HCT116 (cell line): ENCODE measurements at regions not wholly inside any gene's neighbourhood (a gene's known extent, or its start where the extent isn't known, plus 50 kb on each side); places are given as distances from the start of the nearest gene placed in this dataset.

Experiments used
- ATAC-seq: fragments of 200-7000 bp; cut with Tn5 transposase; 2 replicates; pipeline ENCODE4 v1.9.1; 2020; ENCODE audit warnings: mild to moderate bottlenecking, moderate library complexity
- BruUV-seq: library from RNA; stranded (reverse); fragments of 400-500 nt; replicated peaks from 2 replicates; lab custom pipeline; 2021; lab: Mats Ljungman, UMichigan
- CTCF ChIA-PET: fragments of 300-600 bp; sonication (Branson Sonifier 250); formaldehyde crosslinking; loops from one replicate; lab custom pipeline; 2021; ENCODE audit warnings: antibody characterized with exemption; lab: Charles Lee
- POLR2A ChIA-PET: fragments of 300-600, 350-600 bp; sonication (Branson Sonifier 250); formaldehyde crosslinking; loops from one replicate; lab custom pipeline; 2021; ENCODE audit warnings: antibody characterized with exemption; lab: Charles Lee
- RAD21 ChIA-PET, 2 experiments: fragments of 300-600 bp; sonication (Branson Sonifier 250); formaldehyde crosslinking; loops; one replicate each; lab custom pipeline; 2023; ENCODE audit warnings: low total read pairs in 2 of 2; ENCODE audit not compliant: uncharacterized antibody in 2 of 2, unreplicated experiment in 2 of 2, low non-redundant PET in 1 of 2; lab: Charles Lee
- DNase-seq: peaks from one replicate; pipeline ENCODE4 v3.0.0-alpha.2; 2010; ENCODE audit warnings: low read depth, low spot score
- H2AFZ ChIP-seq: fragments of 200-600 bp; shearing (Covaris generic), sonication (generic); 2 replicates; pipeline ENCODE4 v1.6.1; 2017; ENCODE audit warnings: low read depth, mixed run types, mixed read lengths, antibody characterized with exemption, low read length; ENCODE audit not compliant: poor library complexity, severe bottlenecking
- H3K27ac ChIP-seq: 2 replicates; pipeline ENCODE4 v1.5.1; 2012; ENCODE audit warnings: low read depth, low read length
- H3K27me3 ChIP-seq: fragments of 200-600 bp; sonication (generic); 2 replicates; pipeline ENCODE4 v1.6.1; 2016; ENCODE audit warnings: mixed run types, low read length, mixed read lengths; ENCODE audit not compliant: insufficient read depth
- H3K36me3 ChIP-seq, 2 experiments: fragments of 200-500 bp in 1 of 2; fragments of 200-600 bp in 1 of 2; sonication (Bioruptor generic) in 1 of 2; sonication (generic) in 1 of 2; 2 replicates each; pipeline versions ENCODE4 v1.5.1 to v1.6.1; 2014 to 2016; ENCODE audit warnings: low read length in 2 of 2, inconsistent platforms in 1 of 2, mixed read lengths in 1 of 2, mixed run types in 1 of 2; ENCODE audit not compliant: insufficient read depth in 2 of 2, control insufficient read depth in 1 of 2
- H3K4me1 ChIP-seq, 2 experiments: fragments of 200-600 bp in 1 of 2; sonication (generic) in 1 of 2; 2 replicates each; pipeline versions ENCODE4 v1.5.1 to v1.6.1; 2012 to 2017; ENCODE audit warnings: low read length in 2 of 2, inconsistent platforms in 1 of 2, mild to moderate bottlenecking in 1 of 2, mixed read lengths in 1 of 2, mixed run types in 1 of 2, moderate library complexity in 1 of 2; ENCODE audit not compliant: insufficient read depth in 2 of 2, control insufficient read depth in 1 of 2
- H3K4me2 ChIP-seq: fragments of 200-600 bp; sonication (generic); 2 replicates; pipeline ENCODE4 v1.6.1; 2017; ENCODE audit warnings: mixed run types, low read length, mixed read lengths
- H3K4me3 ChIP-seq, 2 experiments: fragments of 200-600 bp in 1 of 2; sonication (generic) in 1 of 2; replicated peaks in 1 of 2; 2 replicates each; pipeline ENCODE4 v1.5.1; 2011 to 2016; ENCODE audit warnings: low read length in 2 of 2, control low read depth in 1 of 2, low read depth in 1 of 2, mild to moderate bottlenecking in 1 of 2, mixed read lengths in 1 of 2, mixed run types in 1 of 2
- H3K79me2 ChIP-seq: fragments of 200-600 bp; sonication (generic); 2 replicates; pipeline ENCODE4 v1.6.1; 2017; ENCODE audit warnings: mild to moderate bottlenecking, mixed run types, low read length, moderate library complexity, mixed read lengths; ENCODE audit not compliant: insufficient read depth
- H3K9ac ChIP-seq: fragments of 200-600 bp; sonication (generic); 2 replicates; pipeline ENCODE4 v1.6.1; 2016; ENCODE audit warnings: low read length, mixed read lengths
- H3K9me2 ChIP-seq: fragments of 200-600 bp; sonication (generic), shearing (Covaris generic); 2 replicates; pipeline ENCODE4 v1.6.1; 2017; ENCODE audit warnings: mixed run types, mild to moderate bottlenecking, moderate library complexity; ENCODE audit not compliant: insufficient read depth
- H3K9me3 ChIP-seq, 2 experiments: fragments of 200-500 bp in 1 of 2; fragments of 200-600 bp in 1 of 2; sonication (Bioruptor generic) in 1 of 2; sonication (generic) in 1 of 2; 2 replicates each; pipeline ENCODE4 v1.6.1; 2014 to 2017; ENCODE audit warnings: low read length in 2 of 2, mixed read lengths in 2 of 2, inconsistent platforms in 1 of 2, low read depth in 1 of 2, mild to moderate bottlenecking in 1 of 2, mixed run types in 1 of 2, moderate library complexity in 1 of 2; ENCODE audit not compliant: control insufficient read depth in 1 of 2, insufficient read depth in 1 of 2
- H4K20me1 ChIP-seq: fragments of 200-600 bp; sonication (generic), shearing (Covaris generic); 2 replicates; pipeline ENCODE4 v1.6.1; 2017; ENCODE audit warnings: mixed run types, mild to moderate bottlenecking, moderate library complexity; ENCODE audit not compliant: insufficient read depth
- CBX3 ChIP-seq: IDR thresholded peaks from 2 replicates; pipeline ENCODE4 v1.6.1; 2012; ENCODE audit warnings: low read depth
- CEBPB ChIP-seq: IDR thresholded peaks from 2 replicates; pipeline ENCODE4 v1.6.1; 2012; ENCODE audit warnings: low read depth
- EGR1 ChIP-seq: IDR thresholded peaks from 2 replicates; pipeline ENCODE4 v1.6.1; 2012; ENCODE audit warnings: low read depth
- ELF1 ChIP-seq: IDR thresholded peaks from 2 replicates; pipeline ENCODE4 v1.6.1; 2012; ENCODE audit warnings: low read depth, borderline replicate concordance
- JUND ChIP-seq: IDR thresholded peaks from 2 replicates; pipeline ENCODE4 v1.6.1; 2012
- POLR2A ChIP-seq: IDR thresholded peaks from 2 replicates; pipeline ENCODE4 v1.7.0; 2011; ENCODE audit warnings: borderline replicate concordance; ENCODE audit not compliant: insufficient read depth, insufficient read length; ENCODE audit errors: extremely low read depth
- RAD21 ChIP-seq: IDR thresholded peaks from 2 replicates; pipeline ENCODE4 v1.6.1; 2012; ENCODE audit warnings: low read depth, mild to moderate bottlenecking
- SIN3A ChIP-seq: IDR thresholded peaks from 2 replicates; pipeline ENCODE4 v1.6.1; 2012; ENCODE audit warnings: low read depth
- SP1 ChIP-seq: IDR thresholded peaks from 2 replicates; pipeline ENCODE4 v1.6.1; 2012; ENCODE audit warnings: low read depth
- SRF ChIP-seq: IDR thresholded peaks from 2 replicates; pipeline ENCODE4 v1.6.1; 2012; ENCODE audit warnings: low read depth
- TCF7L2 ChIP-seq: IDR thresholded peaks from 2 replicates; pipeline ENCODE4 v1.7.0; 2011; ENCODE audit warnings: borderline replicate concordance, inconsistent platforms; ENCODE audit not compliant: insufficient read depth, insufficient read length; ENCODE audit errors: extremely low read depth
- intact Hi-C: fragments of 100-400 bp; cut with micrococcal nuclease; formaldehyde crosslinking; loops from 2 replicates; pipeline ENCODE4 v1.10.0; 2022
- TF ChIP-seq, protein P1 (sequence below): IDR thresholded peaks from 2 replicates; pipeline ENCODE4 v1.6.1; 2012; ENCODE audit warnings: low read depth
- TF ChIP-seq, protein P2 (sequence below): IDR thresholded peaks from 2 replicates; pipeline ENCODE4 v1.6.1; 2012
- TF ChIP-seq, protein P3 (sequence below), 3 experiments: fragments of 200-600 bp in 1 of 3; sonication (generic) in 1 of 3; IDR thresholded peaks in 2 of 3; conservative IDR thresholded peaks in 1 of 3; 2 replicates each; pipeline ENCODE4 v1.5.1; 2012 to 2017; ENCODE audit warnings: low read depth in 2 of 3, low read length in 2 of 3, antibody characterized with exemption in 1 of 3, borderline replicate concordance in 1 of 3, control low read depth in 1 of 3, mild to moderate bottlenecking in 1 of 3, mixed read lengths in 1 of 3, mixed run types in 1 of 3, moderate library complexity in 1 of 3; ENCODE audit not compliant: insufficient read depth in 1 of 3

DNA sequence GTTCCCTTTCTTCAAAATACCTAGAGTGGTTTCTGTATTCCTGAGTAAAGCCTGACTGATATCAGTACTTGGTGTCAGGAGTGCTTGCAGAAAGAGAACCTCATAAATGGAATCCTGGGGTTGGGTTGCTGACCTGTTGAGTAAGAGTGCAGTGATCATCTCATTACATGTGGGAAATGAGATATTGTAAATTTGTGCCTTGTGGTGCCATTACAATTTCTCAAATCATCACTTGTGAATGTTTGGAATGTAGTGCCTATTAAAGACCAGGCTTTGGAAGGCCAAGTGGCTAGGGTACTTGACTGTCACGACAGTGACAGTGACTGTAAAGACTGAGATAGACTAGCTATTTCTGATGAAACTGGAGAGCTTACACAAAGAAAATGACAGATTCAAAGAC is 176.7 kb upstream of the CTTNBP2NL start (continued):
- TF ChIP-seq, protein P1, sequence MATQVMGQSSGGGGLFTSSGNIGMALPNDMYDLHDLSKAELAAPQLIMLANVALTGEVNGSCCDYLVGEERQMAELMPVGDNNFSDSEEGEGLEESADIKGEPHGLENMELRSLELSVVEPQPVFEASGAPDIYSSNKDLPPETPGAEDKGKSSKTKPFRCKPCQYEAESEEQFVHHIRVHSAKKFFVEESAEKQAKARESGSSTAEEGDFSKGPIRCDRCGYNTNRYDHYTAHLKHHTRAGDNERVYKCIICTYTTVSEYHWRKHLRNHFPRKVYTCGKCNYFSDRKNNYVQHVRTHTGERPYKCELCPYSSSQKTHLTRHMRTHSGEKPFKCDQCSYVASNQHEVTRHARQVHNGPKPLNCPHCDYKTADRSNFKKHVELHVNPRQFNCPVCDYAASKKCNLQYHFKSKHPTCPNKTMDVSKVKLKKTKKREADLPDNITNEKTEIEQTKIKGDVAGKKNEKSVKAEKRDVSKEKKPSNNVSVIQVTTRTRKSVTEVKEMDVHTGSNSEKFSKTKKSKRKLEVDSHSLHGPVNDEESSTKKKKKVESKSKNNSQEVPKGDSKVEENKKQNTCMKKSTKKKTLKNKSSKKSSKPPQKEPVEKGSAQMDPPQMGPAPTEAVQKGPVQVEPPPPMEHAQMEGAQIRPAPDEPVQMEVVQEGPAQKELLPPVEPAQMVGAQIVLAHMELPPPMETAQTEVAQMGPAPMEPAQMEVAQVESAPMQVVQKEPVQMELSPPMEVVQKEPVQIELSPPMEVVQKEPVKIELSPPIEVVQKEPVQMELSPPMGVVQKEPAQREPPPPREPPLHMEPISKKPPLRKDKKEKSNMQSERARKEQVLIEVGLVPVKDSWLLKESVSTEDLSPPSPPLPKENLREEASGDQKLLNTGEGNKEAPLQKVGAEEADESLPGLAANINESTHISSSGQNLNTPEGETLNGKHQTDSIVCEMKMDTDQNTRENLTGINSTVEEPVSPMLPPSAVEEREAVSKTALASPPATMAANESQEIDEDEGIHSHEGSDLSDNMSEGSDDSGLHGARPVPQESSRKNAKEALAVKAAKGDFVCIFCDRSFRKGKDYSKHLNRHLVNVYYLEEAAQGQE = no peak
- TF ChIP-seq JUND = no peak
- TF ChIP-seq, all 23 proteins: peak for 0

DNA sequence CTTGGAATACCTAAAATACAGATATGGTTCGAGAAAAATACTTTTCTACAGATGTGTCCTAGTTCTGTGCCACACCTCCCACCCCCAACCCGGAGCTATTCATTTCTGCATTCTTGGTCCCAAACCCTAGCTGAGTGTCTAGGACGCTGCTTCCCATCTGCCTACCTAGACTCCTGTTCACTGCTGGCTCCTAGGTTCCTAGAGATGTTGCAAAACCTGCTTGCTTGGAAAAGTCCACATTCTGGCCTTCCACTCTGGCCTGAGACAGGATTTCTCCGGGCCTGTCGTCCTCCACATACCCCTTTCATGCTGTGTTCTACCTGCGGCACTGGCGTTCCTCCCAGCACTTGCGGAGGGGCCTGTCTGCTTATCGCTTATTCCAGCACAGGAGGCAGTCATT is 165.8 kb upstream of the CTTNBP2NL start:
- RAD21 ChIA-PET = no interaction called here
- no TSS peak for BruUV-seq
- no peak for TF ChIP-seq EGR1
- TF ChIP-seq, protein P2, sequence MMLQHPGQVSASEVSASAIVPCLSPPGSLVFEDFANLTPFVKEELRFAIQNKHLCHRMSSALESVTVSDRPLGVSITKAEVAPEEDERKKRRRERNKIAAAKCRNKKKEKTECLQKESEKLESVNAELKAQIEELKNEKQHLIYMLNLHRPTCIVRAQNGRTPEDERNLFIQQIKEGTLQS = no peak
- no peak for TF ChIP-seq TCF7L2
- no peak for TF ChIP-seq SP1
- no peak for TF ChIP-seq CBX3
- TF ChIP-seq RAD21 = no peak
- TF ChIP-seq CEBPB = no peak
- no peak for TF ChIP-seq ELF1
- TF ChIP-seq, protein P3, sequence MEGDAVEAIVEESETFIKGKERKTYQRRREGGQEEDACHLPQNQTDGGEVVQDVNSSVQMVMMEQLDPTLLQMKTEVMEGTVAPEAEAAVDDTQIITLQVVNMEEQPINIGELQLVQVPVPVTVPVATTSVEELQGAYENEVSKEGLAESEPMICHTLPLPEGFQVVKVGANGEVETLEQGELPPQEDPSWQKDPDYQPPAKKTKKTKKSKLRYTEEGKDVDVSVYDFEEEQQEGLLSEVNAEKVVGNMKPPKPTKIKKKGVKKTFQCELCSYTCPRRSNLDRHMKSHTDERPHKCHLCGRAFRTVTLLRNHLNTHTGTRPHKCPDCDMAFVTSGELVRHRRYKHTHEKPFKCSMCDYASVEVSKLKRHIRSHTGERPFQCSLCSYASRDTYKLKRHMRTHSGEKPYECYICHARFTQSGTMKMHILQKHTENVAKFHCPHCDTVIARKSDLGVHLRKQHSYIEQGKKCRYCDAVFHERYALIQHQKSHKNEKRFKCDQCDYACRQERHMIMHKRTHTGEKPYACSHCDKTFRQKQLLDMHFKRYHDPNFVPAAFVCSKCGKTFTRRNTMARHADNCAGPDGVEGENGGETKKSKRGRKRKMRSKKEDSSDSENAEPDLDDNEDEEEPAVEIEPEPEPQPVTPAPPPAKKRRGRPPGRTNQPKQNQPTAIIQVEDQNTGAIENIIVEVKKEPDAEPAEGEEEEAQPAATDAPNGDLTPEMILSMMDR (IDR thresholded peaks at IDR 0.05 in 2 of 3, conservative IDR thresholded peaks at IDR 0.05 in 1 of 3; ENCODE audit: borderline replicate concordance in 1 of 3, insufficient read depth in 1 of 3, low read depth in 2 of 3, low read length in 2 of 3) = no peak
- no peak for TF ChIP-seq POLR2A
- TF ChIP-seq SIN3A = no peak
- TF ChIP-seq SRF = no peak
- TF ChIP-seq, all 23 proteins: peak for 0

More for the DNA sequence above, 165.8 kb upstream of the CTTNBP2NL start:
- Histone ChIP-seq H2AFZ (no peak overlapping the region), H3K27me3 (peaks cover 26% of the 10 kb centered on the region), H3K9ac (no peak overlapping the region), H3K4me2 (no peak overlapping the region), H4K20me1 (no peaks in the 10 kb centered on the region), H3K27ac (no peak overlapping the region), H3K4me3 (no peak overlapping the region), H3K4me1 (no peaks in the 10 kb centered on the region), H3K79me2 (no peaks in the 10 kb centered on the region), H3K36me3 (no peaks in the 10 kb centered on the region), H3K9me2 (no peaks in the 10 kb centered on the region), H3K9me3 (no peaks in the 10 kb centered on the region)
- intact Hi-C loops = no loop called here
- DNase-seq (no peak), ATAC-seq (no peak)
- ChIA-PET CTCF (no interaction called here), POLR2A (no interaction called here)
